SU-DHL-6 (cell line): ENCODE measurements at regions not wholly inside any gene's neighbourhood (a gene's known extent, or its start where the extent isn't known, plus 50 kb on each side); places are given as distances from the start of the nearest gene placed in this dataset.
"Not testable (repeated sequence)": the region's sequence is repeated elsewhere in the genome, so short reads cannot be mapped to it uniquely, and the experiment has no call there.

Experiments used
- CTCF ChIP-seq: fragments of 200-600 bp; sonication (generic); IDR thresholded peaks from one replicate; pipeline ENCODE4 v1.5.1; 2017; ENCODE audit warnings: antibody characterized with exemption, mild to moderate bottlenecking, low read length, moderate library complexity; ENCODE audit not compliant: insufficient read depth, poor library complexity, severe bottlenecking
- EZH2phosphoT487 ChIP-seq: fragments of 200-600 bp; sonication (generic), shearing (Covaris generic); conservative IDR thresholded peaks from 2 replicates; pipeline ENCODE4 v1.6.1; 2018; ENCODE audit warnings: mild to moderate bottlenecking, antibody characterized with exemption, low read length, moderate library complexity, mixed read lengths

DNA sequence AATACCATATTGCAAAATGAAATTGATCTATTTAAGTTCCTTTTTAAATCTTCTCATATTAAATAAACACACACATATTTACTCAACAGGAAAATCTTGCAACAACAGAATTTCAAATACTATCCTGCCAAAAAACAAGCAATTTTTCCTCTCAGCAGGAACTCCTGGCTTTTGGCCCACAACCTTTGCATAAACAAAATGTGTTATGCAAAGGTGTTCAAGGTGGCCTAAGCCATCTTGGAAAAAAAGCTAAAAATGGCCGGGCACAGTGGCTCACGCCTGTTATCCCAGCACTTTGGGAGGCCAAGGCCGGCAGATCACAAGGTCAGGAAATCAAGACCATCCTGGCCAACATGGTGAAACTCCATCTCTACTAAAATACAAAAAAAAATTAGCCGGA, 383.6 kb downstream of the KCNJ18 start:
- TF ChIP-seq CTCF, EZH2phosphoT487: not testable (repeated sequence)
